PFSK-1 (cell line): ENCODE measurements at regions not wholly inside any gene's neighbourhood (a gene's known extent, or its start where the extent isn't known, plus 50 kb on each side); places are given as distances from the start of the nearest gene placed in this dataset.

Experiments used
- POLR2AphosphoS5 ChIP-seq: IDR thresholded peaks from 2 replicates; pipeline ENCODE4 v1.6.1; 2012; ENCODE audit warnings: low read depth, mild to moderate bottlenecking, control low read depth, low read length, moderate library complexity
- REST ChIP-seq, 2 experiments: IDR thresholded peaks; 2 replicates each; pipeline versions ENCODE4 v1.6.1 to v1.8.0; 2011 to 2012; ENCODE audit warnings: low read depth in 2 of 2, low read length in 2 of 2, control low read depth in 1 of 2, inconsistent platforms in 1 of 2, mild to moderate bottlenecking in 1 of 2, moderate library complexity in 1 of 2; ENCODE audit not compliant: insufficient read depth in 1 of 2
- SIN3A ChIP-seq: IDR thresholded peaks from 2 replicates; pipeline ENCODE4 v1.6.1; 2012; ENCODE audit warnings: mild to moderate bottlenecking, low read length, moderate library complexity, borderline replicate concordance; ENCODE audit not compliant: insufficient read depth

- TF ChIP-seq REST (IDR thresholded peaks at IDR 0.05; ENCODE audit: insufficient read depth in 1 of 2, low read depth in 2 of 2, low read length in 2 of 2): no peak
- TF ChIP-seq POLR2AphosphoS5: no peak
- TF ChIP-seq SIN3A: no peak
Measured at GRCh38 chr1:185450917-185451316, 133.9 kb upstream of the IVNS1ABP start.
